ENCODE measurements at regions not wholly inside any gene's neighbourhood (a gene's known extent, or its start where the extent isn't known, plus 50 kb on each side); places are given as distances from the start of the nearest gene placed in this dataset.

- DNase-seq, result no peak
Measured at GRCh38 chr3:124451630-124452317, 278.5 kb upstream of the UMPS start.

- DNase-seq, result no peak
Measured at GRCh38 chr3:124453189-124453588, 277.1 kb upstream of the UMPS start.

GRCh38 chr3:124455891-124456290 is 274.4 kb upstream of the UMPS start:
- DNase-seq, result no peak

GRCh38 chr3:124456506-124456905 is 273.7 kb upstream of the UMPS start:
- no peak for DNase-seq

GRCh38 chr3:124459678-124460077 is 270.6 kb upstream of the UMPS start:
- DNase-seq, result no peak

- no peak for DNase-seq
Measured at GRCh38 chr3:124461126-124461525, 269.1 kb upstream of the UMPS start.

- no peak for DNase-seq
Measured at GRCh38 chr3:124461838-124462632, 268.2 kb upstream of the UMPS start.

- no peak for DNase-seq
Measured at GRCh38 chr3:124463234-124463633, 267.0 kb upstream of the UMPS start.

GRCh38 chr3:124467980-124468902 is 262.0 kb upstream of the UMPS start:
- DNase-seq, result no peak

- DNase-seq, result no peak
Measured at GRCh38 chr3:124469555-124469954, 260.7 kb upstream of the UMPS start.

GRCh38 chr3:124478830-124479229 is 251.4 kb upstream of the UMPS start:
- no peak for DNase-seq

- no peak for DNase-seq
Measured at GRCh38 chr3:124483915-124484470, 246.3 kb upstream of the UMPS start.

- DNase-seq, result no peak
Measured at GRCh38 chr3:124486324-124486723, 243.9 kb upstream of the UMPS start.

GRCh38 chr3:124489506-124489905 is 240.7 kb upstream of the UMPS start:
- no peak for DNase-seq

GRCh38 chr3:124491098-124491497 is 239.2 kb upstream of the UMPS start:
- DNase-seq, result no peak

- no peak for DNase-seq
Measured at GRCh38 chr3:124491875-124492274, 238.4 kb upstream of the UMPS start.

GRCh38 chr3:124492824-124493223 is 237.4 kb upstream of the UMPS start:
- no peak for DNase-seq

GRCh38 chr3:124496061-124496460 is 234.2 kb upstream of the UMPS start:
- no peak for DNase-seq

GRCh38 chr3:124497487-124497886 is 232.8 kb upstream of the UMPS start:
- no peak for DNase-seq

GRCh38 chr3:124498891-124499290 is 231.4 kb upstream of the UMPS start:
- DNase-seq, result no peak

- no peak for DNase-seq
Measured at GRCh38 chr3:124504332-124505059, 225.8 kb upstream of the UMPS start.

GRCh38 chr3:124509884-124510283 is 220.4 kb upstream of the UMPS start:
- no peak for DNase-seq
